HG03025 (cell line): ENCODE measurements at regions not wholly inside any gene's neighbourhood (a gene's known extent, or its start where the extent isn't known, plus 50 kb on each side); places are given as distances from the start of the nearest gene placed in this dataset.

Source experiments
- ATAC-seq: cut with Tn5 transposase; IDR thresholded peaks from one replicate; pipeline ENCODE4 v1.9.1; 2021; ENCODE audit warnings: mild to moderate bottlenecking, moderate library complexity; ENCODE audit not compliant: unreplicated experiment, low FRiP score

DNA sequence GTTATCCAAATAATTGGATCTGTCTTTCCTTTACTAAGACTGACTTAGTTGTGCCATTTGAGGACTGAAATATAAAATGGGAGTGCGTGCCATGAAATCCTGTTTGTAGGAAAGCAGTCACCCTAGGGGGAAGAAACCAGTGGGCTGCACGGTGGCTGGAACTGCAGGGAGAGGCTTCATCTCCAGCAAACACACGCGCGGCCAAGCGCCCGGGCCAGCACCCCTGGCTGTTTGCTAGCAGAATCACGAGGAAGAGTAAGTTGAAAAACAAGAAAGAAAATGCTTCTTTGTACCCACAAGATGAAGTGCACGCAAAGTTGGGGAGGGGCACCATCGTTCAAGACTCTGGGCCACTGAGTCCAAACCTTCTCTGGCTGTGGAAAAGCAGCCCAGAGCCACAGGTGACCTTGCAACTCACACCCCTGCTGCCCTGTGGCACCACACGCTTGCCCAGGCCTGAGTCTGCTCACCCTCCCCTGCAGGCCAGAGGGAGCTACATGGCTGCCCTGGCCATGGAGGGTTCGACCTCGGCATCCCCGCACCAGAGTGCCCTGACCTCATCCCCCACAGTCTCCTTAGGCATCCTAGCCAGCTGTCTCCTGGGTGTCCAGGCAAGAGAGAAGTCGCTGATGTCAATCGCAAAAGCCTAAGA, 55.2 kb downstream of the IRX2 start:
- no peak for ATAC-seq

DNA sequence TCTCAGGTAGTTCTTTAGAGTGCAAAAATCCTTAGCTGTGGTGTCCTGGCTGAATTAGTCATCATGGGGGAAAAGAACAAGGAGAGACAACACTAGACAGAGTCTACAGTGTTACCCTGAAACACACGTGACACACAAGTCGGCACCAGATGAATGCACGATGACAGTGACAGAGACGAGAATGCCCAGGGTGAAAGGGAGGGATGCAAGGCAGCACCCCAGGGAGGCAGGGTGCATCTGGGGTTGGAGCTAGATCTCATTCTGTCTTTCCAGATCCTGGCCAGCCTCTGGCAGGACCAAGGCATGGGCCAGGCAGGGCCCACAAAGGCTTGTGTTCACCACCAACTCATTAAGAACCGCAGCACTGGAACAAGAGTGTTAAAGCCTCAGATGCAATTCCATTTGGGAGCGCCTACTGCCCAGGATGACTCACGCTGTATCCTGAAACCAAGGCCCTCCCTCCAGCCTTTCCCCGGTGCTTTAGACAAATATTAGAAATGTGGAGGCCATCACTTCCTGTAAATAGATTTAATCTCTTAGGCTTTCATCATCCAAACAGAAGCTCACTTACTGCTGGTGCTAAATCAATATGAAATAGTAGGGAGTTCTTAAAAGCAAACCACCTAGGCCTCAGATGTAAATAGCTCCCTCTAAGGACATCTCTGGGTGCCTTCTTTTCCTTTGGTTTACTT, 56.1 kb downstream of the IRX2 start:
- ATAC-seq: no peak

DNA sequence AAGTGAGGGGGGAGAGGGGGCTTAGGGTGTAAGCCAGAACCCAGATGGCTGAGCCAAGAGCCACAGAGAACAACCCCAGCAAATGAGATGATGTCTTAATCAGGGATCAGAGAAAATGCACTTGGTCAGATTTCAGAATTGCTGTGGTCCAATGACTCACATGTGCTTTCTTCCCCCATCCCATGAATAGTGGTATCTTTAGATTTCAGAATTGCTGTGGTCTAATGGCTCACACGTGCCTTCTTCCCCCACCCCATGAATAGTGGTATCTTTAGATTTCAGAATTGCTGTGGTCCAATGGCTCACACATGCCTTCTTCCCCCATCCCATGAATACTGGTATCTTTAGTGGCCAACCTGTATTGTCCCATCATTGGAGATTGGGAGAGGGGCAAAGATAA, 59.9 kb downstream of the IRX2 start:
- no peak for ATAC-seq

DNA sequence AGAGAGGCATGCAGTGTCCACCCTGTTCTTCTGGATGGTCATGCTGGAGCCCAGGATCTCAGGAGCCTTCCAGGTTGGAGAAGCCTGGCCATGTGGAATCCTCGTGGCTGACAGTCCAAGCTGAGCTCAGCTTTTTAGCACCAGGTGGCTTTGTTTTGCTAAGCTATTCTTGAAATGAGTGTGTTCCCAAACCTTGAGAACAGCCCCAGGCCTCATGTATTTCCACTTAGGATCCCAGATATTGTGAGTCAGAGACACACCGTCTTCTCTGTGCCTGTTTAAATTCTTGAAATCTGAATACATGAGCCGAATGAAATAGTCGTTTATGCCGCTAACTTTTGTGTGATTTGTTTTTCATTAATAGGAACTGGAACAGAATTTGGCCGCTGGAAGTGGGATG, 61.2 kb downstream of the IRX2 start:
- ATAC-seq: no peak

DNA sequence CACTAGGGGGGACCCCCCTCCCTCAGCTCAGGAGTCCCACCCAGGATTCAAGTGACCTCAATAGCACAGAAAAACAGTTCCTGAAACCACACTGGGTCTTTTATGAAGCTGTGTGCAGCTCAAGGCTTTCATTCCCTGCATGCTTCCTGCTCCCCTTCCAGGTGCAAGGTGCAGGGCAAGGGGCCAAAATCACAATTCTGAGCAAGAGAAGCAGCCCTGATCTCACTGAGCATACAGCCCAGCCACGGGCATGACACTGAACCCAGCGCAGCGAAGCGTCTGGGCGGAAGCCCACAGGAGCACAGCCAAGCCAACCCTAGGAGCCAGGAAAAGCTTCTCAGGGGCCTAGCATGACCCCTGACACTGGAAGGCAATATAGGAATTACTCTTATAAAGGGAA, 62.9 kb downstream of the IRX2 start:
- ATAC-seq: no peak

DNA sequence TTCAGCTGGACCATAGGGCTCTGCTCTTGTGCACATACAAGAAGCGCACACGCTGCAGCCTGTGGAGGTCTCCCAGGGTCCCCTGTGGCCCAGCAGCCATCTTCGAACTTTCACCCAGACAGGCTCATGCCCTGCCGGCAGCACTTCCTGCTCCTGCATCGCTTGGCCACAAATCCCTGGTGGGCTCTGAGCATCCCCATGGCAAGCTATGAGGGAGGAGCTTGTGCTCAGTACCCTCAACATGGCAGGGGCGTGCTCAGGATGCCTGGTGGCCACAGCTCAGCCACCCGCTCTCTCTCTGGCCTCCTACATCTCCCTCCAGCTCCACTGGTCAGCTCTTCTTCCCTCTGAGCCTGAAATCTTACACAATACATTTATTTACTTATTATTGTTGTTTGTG, 63.7 kb downstream of the IRX2 start:
- no peak for ATAC-seq

DNA sequence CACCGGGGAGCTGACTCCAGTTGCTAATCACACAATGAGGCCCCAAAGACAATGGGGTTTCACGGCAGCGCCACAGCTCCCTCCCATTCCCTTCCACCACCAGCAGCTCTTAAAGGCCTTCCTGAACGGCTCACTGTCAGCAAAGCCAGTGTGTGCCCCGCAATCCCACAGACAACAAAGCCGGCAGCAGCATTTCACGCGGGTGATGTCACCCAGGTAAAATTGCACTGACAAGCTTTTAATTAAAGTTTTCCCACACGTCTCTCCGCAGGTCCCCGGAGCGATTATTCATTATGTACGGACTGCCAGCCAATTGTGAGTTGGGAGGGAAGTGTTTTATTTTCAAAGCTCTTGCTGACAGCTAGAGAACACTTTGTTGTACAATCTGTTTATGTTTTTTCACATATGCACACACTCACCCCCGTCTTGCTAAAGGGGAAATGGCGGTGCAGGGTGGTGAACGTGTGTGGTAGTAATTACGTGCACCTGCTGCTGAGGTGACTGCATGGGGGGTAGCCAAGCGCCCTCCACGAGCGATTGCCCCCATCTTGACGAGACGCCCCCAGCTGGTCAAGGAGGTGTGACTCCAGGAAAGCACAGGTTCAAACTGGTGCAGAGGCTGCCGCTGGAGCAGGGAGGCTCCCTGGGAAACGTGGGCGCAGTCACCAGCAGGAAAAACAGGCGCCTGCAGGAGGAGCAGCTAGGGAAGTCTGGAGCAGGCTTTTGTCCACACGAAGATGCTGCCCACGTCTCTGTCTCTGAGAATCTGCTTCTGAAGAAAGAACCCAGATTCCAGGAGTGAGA, 65.0 kb downstream of the IRX2 start:
- no peak for ATAC-seq

DNA sequence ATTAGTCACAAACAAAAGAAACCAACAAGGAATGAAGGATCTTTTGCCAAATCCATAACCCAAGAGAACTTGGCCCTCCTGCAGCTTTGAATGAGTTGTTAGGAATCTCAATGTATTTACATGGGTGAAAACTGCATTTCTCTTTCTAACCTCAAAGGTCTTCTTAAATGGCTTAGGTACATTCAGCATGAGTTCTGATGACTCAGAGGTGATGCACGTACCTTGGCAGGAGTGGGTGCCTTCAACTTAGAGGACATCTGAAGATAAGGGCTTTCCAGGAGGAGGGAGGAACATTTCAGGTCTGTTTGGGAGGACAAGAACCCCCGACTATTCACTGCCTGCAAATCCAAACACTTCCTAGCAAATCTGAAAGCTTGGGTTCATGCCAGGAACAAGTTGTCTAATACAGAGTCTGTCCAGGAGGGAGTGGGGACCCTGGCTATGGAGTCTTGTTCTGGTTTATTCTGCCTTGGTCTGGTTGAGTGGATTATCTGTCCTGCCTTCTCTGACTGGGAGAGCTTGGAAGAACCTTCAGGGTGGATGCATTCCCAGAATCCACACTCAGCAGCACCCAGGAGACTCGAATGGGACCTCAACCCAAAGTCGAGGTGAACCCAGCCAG, 65.7 kb downstream of the IRX2 start:
- ATAC-seq: no peak

DNA sequence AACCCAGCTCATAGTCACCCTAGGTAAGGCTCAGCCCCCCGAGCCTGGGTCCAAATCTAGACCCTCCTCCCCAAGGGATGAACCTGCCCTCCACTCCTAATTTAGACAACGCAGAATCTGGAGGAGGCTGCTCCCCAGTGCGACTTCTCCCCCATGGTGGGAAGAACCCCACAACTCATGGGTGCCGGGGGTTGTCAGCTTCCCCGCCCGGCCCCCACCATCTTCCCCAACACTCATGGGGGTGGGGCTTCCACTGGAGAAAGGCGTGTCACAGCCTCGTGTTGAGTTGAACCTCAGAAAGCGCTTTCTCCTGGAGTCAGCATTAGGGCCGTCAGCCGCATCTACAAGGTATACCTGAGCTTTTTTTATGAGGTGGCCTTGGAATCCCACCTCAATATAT, 66.9 kb downstream of the IRX2 start:
- no peak for ATAC-seq

DNA sequence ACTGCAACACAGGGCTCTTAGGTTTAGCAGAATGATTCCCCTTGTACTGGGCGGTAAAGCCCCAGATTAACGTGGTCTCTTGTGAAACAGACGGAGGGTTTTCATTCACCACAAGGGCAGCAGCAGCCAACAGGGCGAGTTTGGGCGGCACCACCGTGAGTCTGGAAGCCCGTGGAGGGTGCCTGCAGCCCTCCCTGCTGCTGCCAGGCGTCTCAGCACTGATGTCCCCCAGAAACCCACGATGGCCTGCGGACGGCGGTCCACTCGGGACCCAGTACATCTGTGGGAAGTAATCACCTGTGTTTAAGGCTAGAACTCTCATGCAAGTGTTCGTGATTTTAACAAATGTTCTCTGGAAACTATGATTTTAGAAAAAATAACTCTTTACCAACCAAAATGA, 67.8 kb downstream of the IRX2 start:
- no peak for ATAC-seq

DNA sequence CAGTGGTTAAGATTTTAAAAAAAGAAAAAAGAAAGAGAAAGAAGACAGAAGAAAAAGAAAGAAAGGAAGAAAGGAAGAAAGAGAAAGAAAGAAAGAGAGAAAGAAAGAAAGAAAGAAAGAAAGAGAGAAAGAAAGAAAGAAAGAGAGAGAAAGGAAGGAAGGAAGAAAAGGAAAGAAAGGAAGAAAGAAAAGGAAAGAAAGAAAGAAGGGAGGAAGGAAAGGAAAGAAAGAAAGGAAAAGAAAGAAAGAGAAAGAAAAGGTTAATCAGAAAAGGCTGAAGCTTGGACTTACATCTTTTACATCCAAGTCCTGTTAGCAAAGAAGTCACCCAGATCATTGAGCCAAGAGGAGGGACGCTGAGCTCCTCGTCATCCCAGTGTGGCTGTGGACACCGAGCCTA, 70.0 kb downstream of the IRX2 start:
- ATAC-seq: no peak

DNA sequence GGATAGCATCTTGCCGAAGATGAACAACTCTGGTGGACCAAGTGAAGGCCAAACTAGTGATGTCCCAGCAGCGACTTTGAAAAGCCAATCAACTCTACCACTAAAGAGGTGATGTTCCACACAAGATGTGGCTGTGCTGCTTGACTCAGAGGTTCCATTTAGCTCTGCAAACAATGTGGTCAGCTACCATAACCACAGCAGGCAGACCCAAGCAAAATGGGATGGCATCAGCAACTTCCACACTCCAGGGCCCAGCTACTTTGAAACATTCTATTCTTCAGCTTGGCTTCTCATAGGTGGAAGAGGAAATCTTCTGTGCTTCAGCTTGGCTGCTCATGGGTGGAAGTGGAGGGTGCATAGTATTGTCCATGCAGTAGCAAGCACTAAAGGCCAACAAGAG, 70.5 kb downstream of the IRX2 start:
- ATAC-seq: no peak

DNA sequence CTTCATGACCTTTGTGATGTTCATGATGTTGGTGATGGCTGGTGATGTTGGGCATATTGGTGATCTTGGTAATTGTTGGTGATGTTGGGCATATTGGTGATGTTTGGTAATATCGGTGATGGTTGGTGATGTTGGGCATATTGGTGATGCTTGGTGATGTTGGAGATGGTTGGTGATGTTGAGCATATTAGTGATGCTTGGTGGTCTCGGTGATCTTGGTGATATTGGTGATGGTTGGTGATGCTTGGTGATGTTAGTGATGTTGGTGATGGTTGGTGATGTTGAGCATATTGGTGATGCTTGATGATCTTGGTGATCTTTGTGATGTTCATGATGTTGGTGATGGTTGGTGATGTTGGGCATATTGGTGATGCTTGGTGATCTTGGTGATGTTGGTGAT, 73.8 kb downstream of the IRX2 start:
- ATAC-seq: no peak

DNA sequence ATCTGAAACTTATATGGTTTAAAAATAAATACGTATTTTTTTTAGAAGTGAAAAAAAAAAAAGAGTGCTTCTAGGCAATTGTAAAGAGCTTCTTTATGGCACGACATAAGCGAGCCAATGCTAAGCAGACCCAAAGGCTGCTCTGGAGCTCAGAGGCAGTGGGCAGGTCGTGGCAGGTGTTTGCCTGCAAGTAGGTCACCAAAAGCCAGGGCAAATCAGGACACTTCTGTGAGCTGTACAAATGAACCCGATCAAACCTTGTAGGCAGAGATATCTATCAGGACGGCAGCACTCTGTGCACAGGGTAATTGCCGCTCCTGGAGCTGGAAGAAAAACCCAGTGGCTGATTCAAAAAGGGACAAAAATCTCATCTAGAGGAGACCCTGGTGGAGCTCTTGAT, 75.9 kb downstream of the IRX2 start:
- ATAC-seq: no peak

DNA sequence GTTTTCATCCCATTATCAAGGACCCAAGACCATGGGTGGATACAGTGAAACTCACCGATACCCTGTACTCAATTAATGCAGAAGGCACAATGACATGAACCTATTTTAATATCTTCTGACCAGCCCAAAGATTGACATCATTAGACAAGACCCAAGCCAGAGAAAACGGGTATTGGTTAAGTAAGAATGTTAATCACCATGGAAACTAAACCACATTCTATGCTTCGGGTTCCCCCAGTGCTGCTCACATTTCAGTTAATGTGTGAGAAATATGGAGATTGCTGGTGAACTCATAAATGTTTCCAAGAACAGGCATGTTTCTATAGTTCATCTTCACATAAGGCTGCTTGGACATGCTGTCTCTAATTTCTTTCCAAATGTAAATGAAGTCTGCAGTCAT, 77.0 kb downstream of the IRX2 start:
- no peak for ATAC-seq

DNA sequence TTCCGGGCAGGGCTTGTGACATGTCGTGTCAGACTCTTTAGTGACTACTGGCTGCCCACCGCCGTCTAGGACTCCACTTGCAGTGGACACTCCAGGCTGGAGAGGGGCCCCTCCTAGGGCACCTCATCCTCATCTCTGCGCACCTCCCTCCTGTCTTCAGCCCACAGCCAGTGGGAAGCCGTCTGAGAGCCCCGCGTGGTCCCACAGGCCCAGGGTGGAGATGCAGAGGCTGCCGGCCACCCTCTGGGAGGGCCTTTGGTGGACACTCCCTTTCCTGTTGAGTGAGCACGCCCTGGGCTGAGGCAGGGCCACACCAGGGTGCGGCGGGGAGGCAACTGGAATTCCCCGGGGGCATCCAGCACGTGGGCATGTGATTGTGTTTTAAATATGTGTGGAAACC, 80.5 kb downstream of the IRX2 start:
- ATAC-seq: no peak

DNA sequence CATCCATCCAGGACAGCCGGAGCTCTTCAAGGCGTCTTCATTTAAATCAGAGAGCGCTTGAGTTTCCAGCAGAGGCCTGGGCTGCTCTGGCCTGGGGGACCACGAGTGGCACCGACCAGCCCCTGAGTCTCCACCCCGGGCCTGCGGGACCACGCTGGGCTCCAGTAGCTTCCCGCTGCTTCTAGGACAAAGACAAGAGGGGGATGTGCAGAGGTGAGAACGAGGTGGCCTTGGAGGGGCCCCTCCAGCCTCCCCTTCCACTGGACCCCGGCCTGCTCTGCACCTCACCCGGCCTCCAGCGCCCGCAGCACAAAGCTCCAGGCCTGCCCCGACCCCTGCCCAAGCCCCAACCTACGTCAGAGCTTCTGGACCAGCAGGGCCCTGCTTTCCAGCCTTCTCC, 81.6 kb downstream of the IRX2 start:
- no peak for ATAC-seq

DNA sequence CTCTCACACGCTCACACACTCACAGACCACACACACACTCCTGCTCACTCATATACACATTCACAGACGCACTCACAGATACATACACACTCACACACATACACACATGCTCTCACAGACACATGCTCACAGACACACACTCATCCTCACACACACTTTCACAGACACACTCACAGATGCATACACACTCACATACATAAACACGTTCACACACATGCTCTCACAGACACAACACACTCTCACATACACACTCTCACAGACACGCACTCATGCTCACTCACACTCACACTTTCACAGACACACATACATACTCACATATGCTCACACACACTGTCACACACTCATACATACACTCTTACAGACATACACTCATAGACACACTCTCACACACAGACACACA, 82.2 kb downstream of the IRX2 start:
- no peak for ATAC-seq

DNA sequence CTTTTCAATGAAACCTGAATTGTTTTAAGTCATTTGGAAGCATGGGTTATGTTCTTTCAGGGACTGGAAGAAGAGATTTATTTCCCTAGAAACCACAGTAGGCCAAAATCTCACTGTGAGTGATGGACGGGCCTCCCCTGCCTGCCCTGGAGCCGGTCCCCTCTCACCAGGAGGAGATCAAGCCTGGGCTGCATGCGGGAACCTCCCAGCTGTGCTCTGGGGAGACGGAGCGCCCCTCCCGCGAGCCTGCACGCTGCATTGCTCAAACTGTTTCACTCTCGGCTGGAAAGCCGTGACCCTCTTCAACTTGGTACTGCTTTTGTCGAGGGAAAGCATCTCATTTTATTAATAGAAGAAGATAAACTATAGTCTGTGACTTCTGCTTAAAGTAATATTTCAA, 85.4 kb downstream of the IRX2 start:
- no peak for ATAC-seq

DNA sequence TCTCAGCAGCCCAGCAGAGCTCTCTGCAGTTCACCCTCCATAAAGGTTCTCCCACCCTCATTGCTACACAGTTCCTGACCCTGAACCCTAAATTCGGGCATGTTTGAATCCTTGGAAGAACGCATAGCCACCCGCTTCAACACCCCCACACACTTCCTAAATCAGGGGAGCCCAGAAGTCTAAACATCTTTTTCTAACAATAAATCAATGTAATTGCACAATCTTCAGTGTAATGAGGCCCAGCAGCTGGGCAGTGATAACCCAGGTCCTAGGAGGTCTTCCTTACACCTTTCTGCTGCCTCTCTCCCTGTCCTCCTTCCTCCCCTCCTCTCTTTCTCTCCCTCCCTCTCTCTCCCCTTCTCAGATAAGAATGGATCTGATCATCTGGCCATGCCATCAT, 88.0 kb downstream of the IRX2 start:
- no peak for ATAC-seq

DNA sequence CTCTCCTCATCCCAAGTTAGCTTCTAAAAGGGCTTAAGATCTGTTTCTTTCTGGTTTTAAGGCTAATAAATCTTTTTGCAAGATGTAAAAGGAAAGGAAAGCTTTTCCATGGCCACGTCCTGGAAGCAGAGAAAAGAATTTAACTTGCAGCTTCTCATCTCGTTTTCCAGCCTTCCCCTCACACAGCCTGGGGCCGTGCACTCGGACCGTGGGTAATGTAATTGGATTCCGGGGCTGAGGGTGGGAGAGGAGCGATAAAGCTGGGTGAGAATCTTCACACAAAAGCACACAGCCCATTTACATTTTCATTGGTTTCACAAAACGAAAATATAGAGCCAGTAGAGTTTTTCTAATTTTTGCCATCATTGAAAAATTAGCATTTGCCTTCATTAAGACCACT, 91.2 kb downstream of the IRX2 start:
- no peak for ATAC-seq
